Femur (tissue), 1 donor: ENCODE measurements at regions not wholly inside any gene's neighbourhood (a gene's known extent, or its start where the extent isn't known, plus 50 kb on each side); places are given as distances from the start of the nearest gene placed in this dataset.
A peak's percentile ranks its signal among the peaks of the same experiment; 100 is the strongest.

Experiments used
- DNase-seq: peaks from one replicate; pipeline ENCODE4 v3.0.0-alpha.2; 2017

DNA sequence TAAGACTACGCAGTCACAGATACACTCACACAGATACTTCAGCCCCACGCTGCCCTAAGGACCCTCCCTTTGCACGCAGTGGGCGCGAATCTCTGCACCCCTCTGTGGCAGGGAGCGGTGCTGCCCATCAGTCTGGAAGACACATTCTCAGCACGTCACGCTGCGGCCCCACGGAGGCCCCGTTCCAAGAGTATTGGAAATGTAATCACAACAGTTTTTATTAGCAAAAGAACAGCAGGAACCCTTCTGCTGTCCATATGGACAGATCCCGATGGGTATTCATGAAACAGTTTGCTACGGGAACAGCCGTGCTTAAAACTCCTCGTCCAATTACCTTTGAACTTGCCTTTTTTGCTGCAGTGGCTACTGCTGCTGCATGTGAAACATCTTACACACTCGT is 131.0 kb downstream of the RPS24 start:
- no peak for DNase-seq

GRCh38 chr10:78165172-78165571 is 131.5 kb downstream of the RPS24 start:
- DNase-seq: no peak

DNA sequence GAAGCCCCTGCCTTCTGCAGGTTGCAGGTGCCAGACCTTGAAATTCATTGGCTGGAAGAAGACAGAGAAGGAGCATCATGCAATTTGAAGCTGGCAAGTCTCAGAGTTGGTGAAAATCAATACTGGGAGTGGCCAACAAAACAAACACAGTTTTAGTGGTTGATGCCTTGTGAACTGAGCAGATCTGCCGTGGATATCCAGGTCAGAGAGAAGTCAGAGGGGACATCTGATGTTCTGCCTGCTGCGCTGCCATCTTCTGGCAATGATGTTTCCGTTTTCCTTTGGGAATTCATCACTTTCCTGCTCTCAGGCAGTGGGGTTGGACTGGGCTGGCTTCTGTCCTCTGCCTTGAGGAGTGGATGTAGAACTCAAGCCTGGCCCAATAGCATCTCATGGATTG is 132.0 kb downstream of the RPS24 start:
- no peak for DNase-seq

DNA sequence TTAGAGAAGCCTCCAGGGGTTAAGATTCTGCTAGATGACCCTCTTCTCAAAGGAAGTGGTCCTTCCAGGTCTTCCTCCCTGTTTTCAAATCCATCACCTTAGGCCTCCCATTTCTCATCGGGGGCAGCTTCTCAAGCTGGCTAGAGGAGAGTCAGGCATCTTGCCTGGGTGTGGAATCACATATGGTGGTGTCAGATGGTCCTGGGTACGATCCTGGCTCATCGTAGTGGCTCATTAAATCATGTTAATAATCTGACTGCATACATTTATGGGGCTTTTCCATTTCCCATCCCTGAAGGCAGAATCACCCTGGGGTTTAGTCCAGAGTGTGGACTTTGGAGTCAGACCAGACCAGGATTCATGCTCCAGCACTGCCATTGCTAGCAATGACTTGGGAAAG is 132.6 kb downstream of the RPS24 start:
- DNase-seq: no peak

- DNase-seq: no peak
Observed at GRCh38 chr10:78169214-78169613, 135.6 kb downstream of the RPS24 start.

DNA sequence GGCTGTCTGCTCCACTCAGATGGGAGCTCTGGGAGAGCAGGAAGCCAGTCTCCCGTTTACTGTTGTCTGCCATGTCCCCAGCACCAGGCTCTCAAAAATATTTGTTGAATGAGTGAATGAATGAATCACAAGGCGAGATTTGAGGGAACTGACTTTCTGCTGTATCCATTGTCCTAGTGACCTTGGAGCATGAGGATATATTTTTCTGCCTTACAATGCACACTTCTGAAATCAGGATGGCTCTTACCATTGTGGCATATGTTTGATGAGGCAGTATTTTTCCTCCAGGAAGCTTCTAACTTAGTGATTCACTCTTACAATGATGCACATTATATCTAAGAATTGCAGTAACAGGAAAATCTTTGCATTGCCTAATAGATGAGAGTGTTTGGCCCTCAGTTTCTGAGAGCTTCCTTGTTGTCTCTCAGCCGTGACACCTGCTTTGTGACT is 136.4 kb downstream of the RPS24 start:
- no peak for DNase-seq

GRCh38 chr10:78171633-78172400 is 138.2 kb downstream of the RPS24 start:
- no peak for DNase-seq

DNA sequence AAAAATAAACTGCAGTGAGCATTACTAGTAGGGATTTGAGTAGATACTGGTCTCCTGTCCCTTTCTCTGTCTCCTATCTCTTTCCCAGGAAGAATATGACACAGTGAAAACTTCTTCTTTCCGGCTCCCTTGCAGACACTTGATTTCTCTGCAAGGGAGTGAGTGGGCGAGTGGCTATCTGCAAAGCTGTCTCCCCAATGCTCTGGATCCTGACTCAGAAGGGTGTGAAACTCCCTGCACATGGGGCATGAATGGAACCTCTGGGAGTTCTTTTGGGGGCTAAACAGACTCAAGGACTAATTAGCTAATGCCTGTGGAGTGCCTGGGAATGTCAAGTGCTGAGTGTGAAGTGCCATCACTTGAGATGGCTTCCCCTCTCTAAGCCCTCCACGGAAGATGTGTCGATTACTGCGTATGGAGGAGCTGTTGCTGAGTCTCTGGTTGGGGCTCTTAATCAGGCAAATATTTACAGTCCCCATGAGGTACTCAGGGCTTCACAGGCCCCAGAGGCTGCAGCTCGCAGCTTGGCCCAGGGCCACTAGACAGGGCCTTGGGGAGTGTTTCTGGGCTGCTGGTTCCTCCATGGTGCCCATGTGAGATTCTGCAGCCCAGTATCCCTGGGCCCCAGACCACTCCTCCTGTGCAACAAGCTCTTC is 139.8 kb downstream of the RPS24 start:
- DNase-seq: no peak

DNA sequence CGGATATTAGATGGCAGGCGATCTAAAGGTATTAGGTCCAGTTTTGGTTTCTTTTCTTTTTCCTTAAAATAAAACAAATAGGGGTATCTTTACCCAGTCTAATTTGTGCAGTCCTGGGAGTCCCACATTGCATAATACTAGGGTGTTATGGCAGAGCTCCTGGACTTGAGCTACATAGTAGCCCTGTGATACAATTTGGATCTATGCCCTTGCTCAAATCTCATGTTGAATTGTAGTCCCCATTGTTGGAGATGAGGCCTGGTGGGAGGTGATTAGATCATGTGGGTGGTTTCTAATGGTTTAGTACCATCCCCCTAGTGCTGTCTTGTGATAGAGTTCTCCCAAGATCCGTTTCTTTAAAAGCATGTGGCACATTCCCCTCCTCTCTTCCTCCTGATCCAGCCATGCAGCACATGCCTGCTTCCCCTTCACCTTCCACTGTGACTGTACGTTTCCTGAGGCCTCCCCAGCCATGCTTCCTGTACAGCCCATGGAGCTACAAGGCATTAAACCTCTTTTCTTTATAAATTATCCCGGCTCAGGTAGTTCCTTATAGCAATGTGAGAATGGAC is 141.9 kb downstream of the RPS24 start:
- DNase-seq: no peak

DNA sequence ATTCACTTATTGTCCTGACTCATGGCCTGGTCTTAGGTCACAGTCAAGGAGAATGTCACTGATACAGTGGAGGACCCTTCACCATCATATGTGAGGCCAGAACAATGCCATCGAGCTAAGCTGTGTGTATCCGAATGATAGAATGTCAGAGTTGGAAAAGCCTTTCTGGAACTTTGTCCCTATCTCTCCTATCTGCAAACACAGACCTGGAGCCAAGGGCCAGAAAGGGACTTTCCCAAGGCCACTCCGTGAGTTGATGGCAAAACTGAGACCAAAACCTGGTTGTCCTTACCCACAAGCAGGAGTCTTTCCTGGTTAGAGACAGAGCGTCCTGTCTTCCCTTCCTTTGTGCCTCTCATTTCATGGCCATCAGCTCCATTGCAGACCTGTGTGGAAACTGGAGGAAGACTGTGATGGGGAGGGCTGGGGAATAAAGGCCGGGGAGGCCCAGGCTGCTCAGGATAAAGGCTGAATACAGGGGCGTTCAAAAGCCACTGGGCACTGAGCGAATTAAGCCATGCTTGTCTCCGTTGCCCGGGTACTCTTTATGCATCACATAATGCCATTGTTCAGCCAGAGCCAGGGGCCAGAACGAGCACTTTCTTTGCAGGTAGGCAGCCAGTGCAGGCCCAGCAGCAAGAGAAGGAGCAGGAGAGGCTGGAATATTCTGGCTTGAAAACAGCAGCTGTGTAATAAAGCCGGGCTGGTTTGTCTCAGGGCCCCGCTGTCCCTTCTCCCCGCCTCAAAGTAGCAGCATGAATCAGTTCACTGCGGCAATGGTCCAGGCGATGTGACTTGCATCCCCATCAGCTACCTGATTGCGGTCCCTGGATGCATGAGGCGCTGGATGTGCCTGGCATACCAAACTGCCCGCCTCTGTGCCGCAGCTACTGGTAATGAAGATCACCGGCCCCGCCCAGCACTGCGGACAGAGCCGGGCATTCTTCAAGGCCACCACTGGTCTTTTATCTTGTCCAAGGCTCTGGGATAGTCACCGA is 143.0 kb downstream of the RPS24 start:
- DNase-seq: no peak

GRCh38 chr10:78177491-78178185 is 144.0 kb downstream of the RPS24 start:
- DNase-seq: no peak

DNA sequence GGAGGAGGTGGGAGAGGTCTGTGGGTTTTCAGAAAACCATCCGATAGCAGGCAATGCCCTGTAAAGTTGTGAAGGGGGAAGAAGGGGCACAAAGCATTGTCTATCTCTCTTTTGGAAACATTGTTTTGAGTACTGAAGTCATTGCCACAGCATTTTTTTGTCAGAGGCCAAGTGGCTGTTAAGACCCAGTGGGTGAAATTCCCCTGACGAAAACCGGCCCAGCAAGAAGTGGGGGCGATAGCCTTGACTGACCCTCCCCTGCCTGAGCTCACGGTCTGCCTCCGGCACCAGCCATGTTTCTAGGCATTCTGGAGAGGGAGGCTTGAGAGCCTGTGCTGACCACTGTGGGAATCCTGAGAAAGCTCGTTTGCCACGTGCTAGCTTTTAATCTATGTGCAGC is 144.7 kb downstream of the RPS24 start:
- no peak for DNase-seq

DNA sequence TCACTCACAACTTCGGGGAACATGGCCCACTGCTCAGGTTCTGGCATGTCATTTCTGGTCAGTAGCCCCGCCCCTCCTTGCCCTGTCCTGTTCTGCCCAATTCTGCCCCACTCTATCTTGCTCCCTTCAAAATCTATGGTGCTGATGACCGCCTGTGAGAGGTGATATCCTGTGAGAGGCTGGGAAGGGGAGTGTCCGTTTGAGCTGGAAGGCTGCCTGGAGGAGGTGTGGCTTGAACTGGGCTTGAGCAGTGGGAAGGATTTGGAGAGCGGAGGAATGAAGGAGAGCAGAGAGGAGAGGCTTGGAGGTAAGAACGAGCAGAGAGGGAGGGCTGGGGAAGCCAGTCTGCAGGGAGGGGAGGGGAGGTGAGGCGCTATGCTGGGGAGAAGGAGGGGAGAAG is 145.3 kb downstream of the RPS24 start:
- DNase-seq: peak; percentile 56

DNA sequence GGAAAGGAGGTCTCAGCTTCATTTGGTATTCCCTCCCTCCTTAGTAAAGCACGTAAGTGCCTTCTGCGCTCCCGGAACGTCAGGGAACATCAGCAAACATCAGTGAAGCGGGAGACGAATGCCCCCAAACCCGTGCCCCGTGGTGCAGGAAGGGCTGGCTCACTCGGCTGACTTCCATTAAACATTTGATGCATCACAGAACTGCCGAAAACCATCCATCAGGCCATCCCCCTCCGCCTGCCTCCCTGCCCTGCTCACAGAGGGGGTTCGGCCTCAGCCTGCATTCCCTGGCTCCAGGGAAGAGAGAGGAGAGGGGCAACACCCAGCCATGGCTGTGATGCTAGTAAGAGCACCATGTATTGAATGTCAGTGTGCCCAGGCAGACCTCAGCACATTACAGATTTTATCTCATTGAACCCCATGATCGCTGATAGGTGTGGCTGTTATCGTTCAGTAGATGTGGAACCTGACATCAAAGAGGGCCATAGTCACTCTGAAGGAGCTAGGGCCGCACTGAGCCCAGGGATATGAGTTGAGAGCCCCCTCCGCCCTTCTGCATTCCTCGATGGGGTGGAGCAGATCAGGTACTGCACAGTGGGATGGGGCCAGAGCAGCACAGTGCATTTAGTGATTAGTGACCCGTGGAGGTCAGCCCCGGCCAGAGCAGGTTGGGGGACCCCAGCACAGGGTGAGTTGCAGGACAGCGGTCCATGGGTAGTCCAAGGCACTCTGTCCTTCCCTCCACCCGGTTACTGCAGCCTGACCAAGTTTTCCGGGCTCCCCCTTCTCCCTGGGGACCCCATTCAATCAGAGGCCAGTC is 146.4 kb downstream of the RPS24 start:
- DNase-seq: no peak

- DNase-seq: no peak
Observed at GRCh38 chr10:78181381-78182055, 147.9 kb downstream of the RPS24 start.

GRCh38 chr10:78182841-78183240 is 149.2 kb downstream of the RPS24 start:
- DNase-seq: no peak

DNA sequence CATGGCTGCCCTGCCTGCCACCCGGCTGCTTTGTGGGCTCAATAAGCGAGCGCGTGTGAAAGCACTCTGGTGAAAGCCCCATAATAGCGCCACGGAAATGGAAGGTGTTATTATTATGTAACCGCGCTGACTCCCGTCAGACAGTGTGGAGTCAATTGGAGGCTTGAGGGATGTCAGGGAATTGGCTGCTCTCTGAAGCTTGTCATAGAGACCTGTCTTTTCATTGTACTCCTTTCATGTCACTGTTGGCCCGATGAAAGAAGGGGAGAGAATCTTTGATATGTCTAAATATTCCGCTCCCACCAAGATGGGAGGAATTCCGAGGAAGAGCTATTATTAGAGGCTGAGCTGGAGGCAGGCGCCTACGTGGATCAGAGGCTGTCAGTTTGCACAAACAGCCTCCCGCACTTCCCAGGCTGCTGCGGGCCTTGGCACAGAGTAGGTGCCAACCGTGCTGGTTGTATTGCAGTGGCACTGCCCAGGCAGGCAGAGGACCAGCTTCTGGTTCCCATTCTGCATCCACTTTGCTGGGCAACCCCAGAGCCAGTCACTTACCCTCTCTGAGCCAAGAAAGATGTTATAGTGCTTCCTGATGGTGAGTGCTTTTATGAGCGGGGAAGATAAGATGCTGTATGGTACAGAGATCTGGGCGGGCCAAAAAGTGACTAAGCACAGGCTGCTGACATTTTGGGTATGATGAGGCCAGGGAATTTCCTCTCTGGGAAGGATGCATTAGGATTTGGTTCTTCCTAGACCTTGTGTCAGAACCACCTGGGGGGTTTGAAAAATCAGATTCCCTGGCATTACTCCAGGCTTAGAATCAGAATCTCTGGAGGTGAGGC is 151.4 kb downstream of the RPS24 start:
- no peak for DNase-seq

GRCh38 chr10:78185693-78186055 is 152.0 kb downstream of the RPS24 start:
- no peak for DNase-seq

GRCh38 chr10:78186572-78186971 is 152.9 kb downstream of the RPS24 start:
- DNase-seq: no peak

- DNase-seq: no peak
Observed at GRCh38 chr10:78187371-78187770, 153.7 kb downstream of the RPS24 start.
